HG03521 (cell line): ENCODE measurements at regions not wholly inside any gene's neighbourhood (a gene's known extent, or its start where the extent isn't known, plus 50 kb on each side); places are given as distances from the start of the nearest gene placed in this dataset.
"Not testable (repeated sequence)": the region's sequence is repeated elsewhere in the genome, so short reads cannot be mapped to it uniquely, and the experiment has no call there.

Experiments
- ATAC-seq: cut with Tn5 transposase; IDR thresholded peaks from one replicate; pipeline ENCODE4 v1.9.1; 2021; ENCODE audit warnings: mild to moderate bottlenecking, moderate library complexity; ENCODE audit not compliant: unreplicated experiment

DNA sequence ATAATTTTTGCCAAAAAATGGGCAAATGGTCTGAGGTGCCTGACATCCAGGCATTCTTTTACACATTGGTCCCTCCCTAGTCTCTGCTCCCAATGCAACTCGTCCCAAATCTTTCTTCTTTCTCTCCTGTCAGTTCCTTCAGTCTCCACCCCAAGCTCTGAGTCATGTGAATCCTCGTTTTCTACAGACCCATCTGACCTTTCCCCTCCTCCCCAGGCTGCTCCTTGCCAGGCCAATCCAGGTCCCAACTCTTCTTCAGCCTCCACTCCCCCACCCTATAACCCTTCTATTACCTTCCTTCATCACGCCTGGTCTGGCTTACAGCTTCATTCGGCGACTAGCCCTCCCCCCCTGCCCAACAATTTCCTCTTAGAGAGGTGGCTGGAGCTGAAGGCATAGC lies 55.3 kb downstream of the BBS10 start:
- not testable (repeated sequence) for ATAC-seq

DNA sequence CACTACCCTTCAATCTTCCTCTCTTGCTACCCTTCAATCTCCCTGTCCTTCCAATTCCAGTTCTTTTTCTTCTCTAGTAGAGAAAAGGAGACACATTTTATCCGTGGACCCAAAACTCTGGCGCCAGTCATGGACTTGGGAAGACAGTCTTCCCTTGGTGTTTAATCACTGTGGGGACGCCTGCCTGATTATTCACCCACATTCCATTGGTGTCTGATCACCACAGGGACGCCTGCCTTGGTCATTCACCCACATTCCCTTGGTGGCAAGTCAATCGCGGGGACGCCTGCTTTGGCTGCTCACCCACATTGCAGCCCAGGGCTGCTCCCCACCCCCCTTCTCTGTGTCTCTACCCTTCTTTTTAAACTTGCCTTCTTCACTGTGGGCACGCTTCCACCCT lies 55.9 kb downstream of the BBS10 start:
- not testable (repeated sequence) for ATAC-seq

DNA sequence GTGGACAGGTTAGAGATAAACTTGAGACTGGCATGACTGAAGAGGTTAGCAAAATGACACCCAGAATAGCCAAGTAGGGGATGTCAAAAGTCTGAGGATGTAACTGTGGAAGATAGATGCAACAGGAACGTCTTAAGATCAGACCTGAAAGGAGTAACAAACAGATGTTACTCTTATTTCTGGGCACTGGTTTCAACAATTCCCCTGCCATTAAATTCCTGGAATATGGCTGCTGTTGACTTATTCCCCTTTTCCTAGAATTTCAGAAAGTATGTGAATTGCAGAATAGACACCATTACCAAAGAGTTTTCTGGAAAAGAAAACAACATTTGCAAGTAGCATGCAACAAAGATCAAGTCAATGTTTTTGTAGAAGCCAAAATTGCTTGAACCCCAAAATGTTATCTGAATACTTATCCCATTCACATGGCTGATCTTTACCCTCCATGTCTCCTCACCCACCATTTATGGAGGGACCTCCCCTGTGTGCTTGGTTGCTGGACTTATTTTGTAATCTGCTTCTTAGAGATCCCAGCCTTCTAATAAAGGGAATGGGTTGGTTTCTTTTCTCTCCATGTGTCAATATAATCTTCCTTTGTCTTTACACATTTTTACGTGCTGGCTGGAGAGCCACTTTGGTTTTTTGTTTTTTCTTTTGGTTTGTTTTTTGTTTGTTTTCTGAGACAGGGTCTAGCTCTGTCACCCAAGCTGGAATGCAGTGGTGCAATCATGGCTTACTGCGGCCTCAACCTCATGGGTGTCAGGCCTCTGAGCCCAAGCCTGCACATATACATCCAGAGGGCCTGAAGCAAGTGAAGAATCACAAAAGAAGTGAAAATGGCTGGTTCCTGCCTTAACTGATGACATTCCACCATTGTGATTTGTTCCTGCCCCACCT lies 57.0 kb downstream of the BBS10 start:
- no peak for ATAC-seq

GRCh38 chr12:76288218-76288617 lies 60.0 kb downstream of the BBS10 start:
- no peak for ATAC-seq

- ATAC-seq: no peak
These were observed 63.1 kb downstream of the BBS10 start for GRCh38 chr12:76284816-76285750.

GRCh38 chr12:76282744-76283143 lies 65.5 kb downstream of the BBS10 start:
- ATAC-seq: no peak

- no peak for ATAC-seq
These were observed 70.7 kb downstream of the BBS10 start for GRCh38 chr12:76277480-76277879.

GRCh38 chr12:76276499-76277151 lies 71.6 kb downstream of the BBS10 start:
- ATAC-seq: no peak

DNA sequence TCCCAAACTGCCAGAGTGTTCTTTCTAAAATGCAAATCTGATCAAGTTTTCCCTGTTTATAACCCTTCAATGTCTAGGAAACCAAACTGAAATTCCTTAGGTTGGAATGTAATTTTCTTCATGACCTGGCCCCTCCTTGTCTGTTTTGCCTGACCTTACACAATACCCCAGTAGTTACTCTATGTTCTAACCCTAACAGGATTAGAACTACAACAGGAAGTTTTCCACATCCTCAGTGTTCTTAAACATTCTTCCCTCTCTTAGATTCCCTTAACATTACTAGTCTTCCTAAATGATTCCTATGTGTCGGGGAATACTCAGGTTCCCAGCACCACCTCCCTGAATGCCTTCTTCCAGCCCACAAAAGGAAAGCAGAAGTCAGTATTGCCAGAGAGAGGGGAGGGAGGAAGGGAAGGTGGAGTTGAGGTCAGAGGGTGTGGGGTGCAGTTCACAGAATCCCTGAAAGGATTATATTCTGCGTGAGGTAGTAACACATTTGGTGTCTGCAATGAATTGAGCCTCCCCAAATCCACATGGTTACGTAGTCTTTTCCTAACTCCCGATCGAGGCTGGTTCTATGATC lies 72.6 kb downstream of the BBS10 start:
- no peak for ATAC-seq

DNA sequence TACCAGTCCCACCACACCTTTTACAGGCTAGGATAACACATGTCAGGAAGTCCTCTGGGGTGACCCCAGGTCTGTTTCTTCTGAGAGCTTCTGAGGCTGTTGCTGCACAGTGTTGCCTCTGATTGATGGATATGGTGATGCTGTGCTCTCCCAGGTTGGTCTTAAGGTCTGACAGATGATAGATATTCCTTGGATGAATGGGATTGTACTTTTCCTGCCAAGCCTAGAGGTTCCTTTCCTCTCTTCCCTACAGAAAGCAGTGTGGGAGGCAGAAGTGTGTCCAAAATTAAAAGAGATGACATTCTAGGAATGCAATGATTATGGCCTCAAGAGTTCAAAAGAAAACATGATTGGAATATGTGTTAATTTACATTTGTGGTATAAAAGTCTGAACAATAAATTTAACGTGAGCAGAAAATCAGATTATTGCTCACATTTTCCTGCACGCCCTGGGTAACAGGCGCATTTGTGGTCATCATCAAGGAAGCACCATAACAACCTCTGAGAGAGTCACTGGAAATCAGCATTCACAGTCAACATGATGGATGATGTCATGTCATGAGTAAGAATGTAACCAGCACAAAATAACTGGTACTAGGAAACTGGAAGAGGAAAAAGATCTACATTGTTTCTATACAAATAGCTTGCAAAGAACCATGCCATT lies 73.7 kb downstream of the BBS10 start:
- no peak for ATAC-seq

- ATAC-seq: no peak
These were observed 75.9 kb downstream of the BBS10 start for GRCh38 chr12:76272287-76272686.

GRCh38 chr12:76270657-76271358 lies 77.4 kb downstream of the BBS10 start:
- ATAC-seq: no peak

DNA sequence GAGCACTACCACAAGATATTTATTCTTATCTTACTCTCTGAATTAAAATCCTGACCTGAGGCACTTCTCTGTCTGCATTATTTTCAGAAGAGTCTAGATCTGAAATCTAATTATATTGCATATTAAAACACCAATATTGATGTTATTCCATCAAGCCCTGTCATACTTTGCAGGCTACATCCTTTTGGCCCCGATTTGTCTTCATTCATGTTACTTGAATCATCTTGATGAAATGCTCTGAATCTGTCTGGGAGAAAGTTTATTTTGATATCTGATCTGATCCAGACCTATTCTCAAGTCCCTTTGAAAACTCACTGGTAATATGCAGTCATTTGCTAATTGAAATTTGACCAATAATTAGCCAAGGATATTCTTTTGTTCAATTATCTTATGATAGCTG lies 79.9 kb downstream of the BBS10 start:
- ATAC-seq: no peak

DNA sequence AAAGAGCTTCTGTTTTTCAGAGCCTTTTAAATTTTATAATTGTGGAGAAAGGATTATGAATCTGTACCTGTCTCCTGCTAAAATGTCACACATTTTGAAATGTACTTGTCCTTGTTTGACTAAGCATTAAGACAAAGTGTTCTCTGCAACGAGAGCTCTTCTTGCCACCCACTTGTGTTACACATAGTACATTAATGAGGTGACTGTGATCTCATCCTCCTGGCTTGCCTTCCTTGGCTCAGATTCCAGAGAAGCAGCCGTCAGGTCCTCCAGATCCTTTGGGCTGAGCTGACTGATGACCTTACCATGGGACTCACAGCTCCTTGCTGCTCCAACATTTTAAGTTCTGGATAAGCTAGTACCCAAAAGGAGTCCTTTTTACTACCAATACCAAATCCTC lies 81.4 kb downstream of the BBS10 start:
- ATAC-seq: no peak

DNA sequence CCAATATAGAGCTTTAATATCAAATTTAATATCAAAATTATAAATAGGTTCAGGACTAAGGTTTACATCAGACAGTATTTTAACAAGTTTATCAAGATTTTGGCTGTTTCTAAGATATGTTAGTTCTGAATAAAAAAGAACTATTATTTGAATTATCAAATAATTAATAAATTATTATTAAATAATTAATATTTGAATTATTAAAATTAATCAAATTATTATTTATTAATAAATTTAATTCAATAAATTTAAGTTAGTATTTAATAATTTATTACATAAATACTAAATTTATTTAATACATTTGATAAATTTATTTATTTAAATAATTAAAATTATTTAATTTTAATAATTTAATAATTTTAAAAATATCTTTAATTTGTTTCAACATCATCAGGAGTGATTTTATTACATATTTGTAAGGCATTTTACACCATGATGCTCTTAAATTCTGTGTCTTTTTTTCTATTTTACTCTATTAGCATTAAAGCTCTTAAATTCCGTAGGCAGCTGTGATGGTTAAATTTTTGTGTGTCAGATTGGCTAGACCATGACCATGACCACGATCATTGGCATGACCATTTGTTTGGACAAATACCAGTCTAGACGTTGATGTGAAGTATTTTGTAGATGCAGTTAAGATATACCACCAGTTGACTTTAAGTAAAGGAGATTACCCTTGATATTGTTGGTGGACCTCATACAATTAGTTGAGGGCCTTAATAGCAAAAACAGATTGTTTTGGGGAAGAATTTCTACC lies 82.6 kb downstream of the BBS10 start:
- ATAC-seq: no peak

- ATAC-seq: no peak
These were observed 83.6 kb downstream of the BBS10 start for GRCh38 chr12:76264611-76265012.

- ATAC-seq: no peak
These were observed 84.5 kb downstream of the BBS10 start for GRCh38 chr12:76263696-76264095.

DNA sequence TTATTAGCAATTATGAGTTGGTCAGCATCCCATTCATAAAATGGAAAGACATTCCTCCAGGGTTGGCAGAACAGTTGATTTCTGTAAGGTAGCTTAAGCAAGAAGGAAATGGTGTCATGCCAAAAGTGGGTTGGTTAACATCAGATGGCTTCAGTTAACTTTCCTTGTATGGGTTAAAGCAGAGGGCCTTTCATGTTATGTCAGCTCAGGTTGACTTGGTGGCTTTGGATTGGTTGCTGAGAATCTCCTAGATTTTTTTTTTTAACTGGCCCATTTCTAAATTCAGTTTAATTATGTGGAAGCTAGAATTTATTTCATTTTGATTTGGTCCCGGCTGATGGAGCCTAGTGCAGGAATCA lies 87.8 kb downstream of the BBS10 start:
- no peak for ATAC-seq
